Loucy (cell line): ENCODE measurements at regions not wholly inside any gene's neighbourhood (a gene's known extent, or its start where the extent isn't known, plus 50 kb on each side); places are given as distances from the start of the nearest gene placed in this dataset.

Source experiments
- H2AFZ ChIP-seq: fragments of 200-600 bp; sonication (generic); 2 replicates; pipeline ENCODE4 v1.6.0; 2016; ENCODE audit warnings: antibody characterized with exemption, mild to moderate bottlenecking, low read length, moderate library complexity
- H3F3A ChIP-seq: fragments of 200-600 bp; 2 replicates; pipeline ENCODE4 v1.6.0; 2016; ENCODE audit warnings: antibody characterized with exemption, low read depth, mild to moderate bottlenecking
- H3K27me3 ChIP-seq: fragments of 200-600 bp; sonication (generic); 2 replicates; pipeline ENCODE4 v1.6.1; 2014; ENCODE audit warnings: low read length, mild to moderate bottlenecking; ENCODE audit not compliant: insufficient read depth, poor library complexity, severe bottlenecking
- H3K36me3 ChIP-seq: fragments of 200-600 bp; sonication (generic); 2 replicates; pipeline ENCODE4 v1.6.1; 2016; ENCODE audit warnings: low read length; ENCODE audit not compliant: insufficient read depth
- H3K4me1 ChIP-seq: fragments of 200-600 bp; sonication (generic); 2 replicates; pipeline ENCODE4 v1.5.1; 2014; ENCODE audit warnings: low read length, mild to moderate bottlenecking; ENCODE audit not compliant: insufficient read depth, poor library complexity, severe bottlenecking
- H3K4me2 ChIP-seq: fragments of 200-600 bp; sonication (generic); 2 replicates; pipeline ENCODE4 v1.6.0; 2014; ENCODE audit warnings: antibody characterized with exemption, low read length, low read depth, mild to moderate bottlenecking; ENCODE audit not compliant: poor library complexity, severe bottlenecking
- H3K4me3 ChIP-seq: fragments of 200-600 bp; sonication (generic); 2 replicates; pipeline ENCODE4 v1.5.1; 2014; ENCODE audit warnings: low read length, mild to moderate bottlenecking, mixed read lengths; ENCODE audit not compliant: poor library complexity, severe bottlenecking
- H3K79me2 ChIP-seq: fragments of 200-600 bp; sonication (generic); 2 replicates; pipeline ENCODE4 v1.6.1; 2014; ENCODE audit warnings: low read length; ENCODE audit not compliant: insufficient read depth
- H3K9ac ChIP-seq: fragments of 200-600 bp; sonication (generic); 2 replicates; pipeline ENCODE4 v1.6.0; 2014; ENCODE audit warnings: mild to moderate bottlenecking, low read depth, low read length, moderate library complexity; ENCODE audit not compliant: poor library complexity, severe bottlenecking
- H3K9me2 ChIP-seq: fragments of 200-600 bp; sonication (generic); replicated peaks from 2 replicates; pipeline ENCODE4 v1.6.1; 2016; ENCODE audit warnings: low read depth, low read length, mixed read lengths
- H3K9me3 ChIP-seq: fragments of 200-600 bp; sonication (generic); 2 replicates; pipeline ENCODE4 v1.6.1; 2014; ENCODE audit warnings: mild to moderate bottlenecking, antibody characterized with exemption, low read length, low read depth; ENCODE audit not compliant: insufficient read depth
- H4K20me1 ChIP-seq: fragments of 200-600 bp; sonication (generic); 2 replicates; pipeline ENCODE4 v1.6.0; 2014; ENCODE audit warnings: antibody characterized with exemption, low read length, mild to moderate bottlenecking; ENCODE audit not compliant: insufficient read depth, poor library complexity, severe bottlenecking
- EZH2phosphoT487 ChIP-seq: fragments of 200-600 bp; IDR thresholded peaks from 2 replicates; pipeline ENCODE4 v1.6.1; 2018; ENCODE audit warnings: antibody characterized with exemption, mild to moderate bottlenecking, moderate library complexity, borderline replicate concordance
- TF ChIP-seq, protein P1 (sequence below): fragments of 200-600 bp; sonication (generic); conservative IDR thresholded peaks from 2 replicates; pipeline ENCODE4 v1.5.1; 2014; ENCODE audit warnings: mild to moderate bottlenecking, antibody characterized with exemption, low read length

DNA sequence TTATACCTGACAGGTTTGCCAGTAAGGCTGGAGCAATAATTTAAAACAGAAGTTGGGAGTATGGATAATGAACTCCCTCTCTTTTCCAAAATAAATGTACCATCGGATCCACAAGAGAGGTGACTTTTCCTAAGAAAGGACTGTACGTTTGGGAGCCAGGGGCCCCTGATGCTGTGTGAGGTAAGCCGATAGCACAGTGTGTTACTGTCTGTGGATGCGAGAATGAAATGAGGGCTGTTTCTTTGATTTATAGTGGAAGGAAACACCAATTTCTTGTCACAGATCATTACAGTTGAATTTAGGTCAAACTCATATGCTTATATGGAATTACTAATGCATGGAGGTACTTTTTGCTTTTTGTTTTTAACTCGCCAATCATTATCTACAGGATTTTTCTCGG, 147.7 kb downstream of the ZNF664 start:
- H2AFZ ChIP-seq: no peak overlapping the region
- H3K9me2 ChIP-seq: no peaks in the 10 kb centered on the region
- H4K20me1 ChIP-seq: no peaks in the 10 kb centered on the region
- no peaks in the 10 kb centered on the region for H3K27me3 ChIP-seq
- peaks cover 20% of the 10 kb centered on the region for H3K4me1 ChIP-seq
- no peaks in the 10 kb centered on the region for H3K9me3 ChIP-seq
- H3K79me2 ChIP-seq: no peaks in the 10 kb centered on the region
- no peak overlapping the region for H3K4me3 ChIP-seq
- TF ChIP-seq EZH2phosphoT487: no peak
- TF ChIP-seq, protein P1, sequence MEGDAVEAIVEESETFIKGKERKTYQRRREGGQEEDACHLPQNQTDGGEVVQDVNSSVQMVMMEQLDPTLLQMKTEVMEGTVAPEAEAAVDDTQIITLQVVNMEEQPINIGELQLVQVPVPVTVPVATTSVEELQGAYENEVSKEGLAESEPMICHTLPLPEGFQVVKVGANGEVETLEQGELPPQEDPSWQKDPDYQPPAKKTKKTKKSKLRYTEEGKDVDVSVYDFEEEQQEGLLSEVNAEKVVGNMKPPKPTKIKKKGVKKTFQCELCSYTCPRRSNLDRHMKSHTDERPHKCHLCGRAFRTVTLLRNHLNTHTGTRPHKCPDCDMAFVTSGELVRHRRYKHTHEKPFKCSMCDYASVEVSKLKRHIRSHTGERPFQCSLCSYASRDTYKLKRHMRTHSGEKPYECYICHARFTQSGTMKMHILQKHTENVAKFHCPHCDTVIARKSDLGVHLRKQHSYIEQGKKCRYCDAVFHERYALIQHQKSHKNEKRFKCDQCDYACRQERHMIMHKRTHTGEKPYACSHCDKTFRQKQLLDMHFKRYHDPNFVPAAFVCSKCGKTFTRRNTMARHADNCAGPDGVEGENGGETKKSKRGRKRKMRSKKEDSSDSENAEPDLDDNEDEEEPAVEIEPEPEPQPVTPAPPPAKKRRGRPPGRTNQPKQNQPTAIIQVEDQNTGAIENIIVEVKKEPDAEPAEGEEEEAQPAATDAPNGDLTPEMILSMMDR: no peak
- no peak overlapping the region for H3K9ac ChIP-seq
- no peaks in the 10 kb centered on the region for H3K36me3 ChIP-seq
- no peak overlapping the region for H3K4me2 ChIP-seq
- H3F3A ChIP-seq: no peaks in the 10 kb centered on the region

DNA sequence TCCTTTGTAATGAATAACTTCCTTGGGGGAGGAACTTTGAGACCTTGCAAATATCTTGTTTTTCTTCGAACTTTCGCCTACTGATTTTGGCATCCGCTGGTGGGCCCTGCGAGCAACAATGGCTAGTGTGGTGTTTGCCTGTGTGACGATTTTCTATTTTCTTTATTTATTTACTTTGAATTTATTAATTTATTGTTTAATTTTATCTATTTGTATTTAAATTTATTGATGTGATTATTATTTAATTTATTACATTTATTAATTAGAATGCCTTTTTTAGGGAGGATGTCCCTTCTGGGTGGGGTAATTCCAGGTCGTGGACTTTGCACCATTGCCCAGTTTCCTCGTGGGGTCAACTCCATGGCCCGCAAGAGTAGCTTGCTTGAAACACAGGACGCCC, 149.7 kb downstream of the ZNF664 start:
- H3K27me3 ChIP-seq: no peaks in the 10 kb centered on the region
- TF ChIP-seq, protein P1: no peak
- no peak for TF ChIP-seq EZH2phosphoT487
- no peaks in the 10 kb centered on the region for H3K79me2 ChIP-seq
- no peaks in the 10 kb centered on the region for H3K9me2 ChIP-seq
- no peaks in the 10 kb centered on the region for H3K9me3 ChIP-seq
- no peak overlapping the region for H3K4me3 ChIP-seq
- no peaks in the 10 kb centered on the region for H4K20me1 ChIP-seq
- H3F3A ChIP-seq: no peaks in the 10 kb centered on the region
- no peak overlapping the region for H3K4me2 ChIP-seq
- H2AFZ ChIP-seq: no peak overlapping the region
- no peak overlapping the region for H3K9ac ChIP-seq
- H3K36me3 ChIP-seq: no peaks in the 10 kb centered on the region
- H3K4me1 ChIP-seq: peaks cover 22% of the 10 kb centered on the region

DNA sequence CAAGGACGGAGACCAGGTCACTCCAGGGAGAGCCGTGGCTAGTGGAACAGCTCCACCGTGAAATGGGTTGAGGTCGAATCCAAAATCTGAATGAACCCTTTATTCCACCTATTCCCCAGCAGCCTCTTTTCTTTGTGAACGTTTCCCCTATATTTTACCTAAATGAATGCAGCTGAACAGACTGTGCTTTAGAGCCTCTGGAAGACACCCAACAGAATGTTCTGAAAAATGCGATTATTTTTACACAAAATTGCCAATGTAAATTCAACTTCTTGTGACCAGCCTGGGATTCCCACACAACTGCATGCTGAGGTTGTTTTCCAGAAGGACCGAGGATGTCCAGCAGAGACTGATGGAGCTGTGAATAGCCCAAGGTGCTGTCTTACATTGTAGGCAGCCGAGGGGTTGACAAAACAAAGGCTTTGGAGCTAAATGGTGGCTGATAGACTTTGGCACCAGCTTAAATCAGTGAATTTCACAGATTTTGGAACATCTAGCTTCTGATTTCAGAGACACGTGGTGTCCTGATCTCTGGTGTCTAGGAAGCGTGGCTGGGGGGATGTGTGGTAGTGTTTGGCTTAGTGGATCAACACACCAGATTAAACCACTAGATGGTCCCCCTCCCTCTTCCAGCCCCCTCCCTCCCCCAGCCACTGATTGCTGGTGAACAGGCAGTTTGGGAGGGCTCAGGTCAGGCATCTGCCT, 150.4 kb downstream of the ZNF664 start:
- TF ChIP-seq, protein P1: no peak
- no peak for TF ChIP-seq EZH2phosphoT487
- Histone ChIP-seq H3K36me3 (no peaks in the 10 kb centered on the region), H2AFZ (no peak overlapping the region), H4K20me1 (no peaks in the 10 kb centered on the region), H3K4me1 (peaks cover 22% of the 10 kb centered on the region), H3K4me3 (no peak overlapping the region), H3K27me3 (no peaks in the 10 kb centered on the region), H3K9ac (no peak overlapping the region), H3F3A (no peaks in the 10 kb centered on the region), H3K9me3 (no peaks in the 10 kb centered on the region), H3K79me2 (no peaks in the 10 kb centered on the region), H3K9me2 (no peaks in the 10 kb centered on the region), H3K4me2 (no peak overlapping the region)
